HCT116 (cell line): ENCODE measurements at regions not wholly inside any gene's neighbourhood (a gene's known extent, or its start where the extent isn't known, plus 50 kb on each side); places are given as distances from the start of the nearest gene placed in this dataset.

Source experiments
- ATAC-seq: fragments of 200-7000 bp; cut with Tn5 transposase; 2 replicates; pipeline ENCODE4 v1.9.1; 2020; ENCODE audit warnings: mild to moderate bottlenecking, moderate library complexity
- BruUV-seq: library from RNA; stranded (reverse); fragments of 400-500 nt; replicated peaks from 2 replicates; lab custom pipeline; 2021; lab: Mats Ljungman, UMichigan
- CTCF ChIA-PET: fragments of 300-600 bp; sonication (Branson Sonifier 250); formaldehyde crosslinking; loops from one replicate; lab custom pipeline; 2021; ENCODE audit warnings: antibody characterized with exemption; lab: Charles Lee
- POLR2A ChIA-PET: fragments of 300-600, 350-600 bp; sonication (Branson Sonifier 250); formaldehyde crosslinking; loops from one replicate; lab custom pipeline; 2021; ENCODE audit warnings: antibody characterized with exemption; lab: Charles Lee
- RAD21 ChIA-PET, 2 experiments: fragments of 300-600 bp; sonication (Branson Sonifier 250); formaldehyde crosslinking; loops; one replicate each; lab custom pipeline; 2023; ENCODE audit warnings: low total read pairs in 2 of 2; ENCODE audit not compliant: uncharacterized antibody in 2 of 2, unreplicated experiment in 2 of 2, low non-redundant PET in 1 of 2; lab: Charles Lee
- DNase-seq: peaks from one replicate; pipeline ENCODE4 v3.0.0-alpha.2; 2010; ENCODE audit warnings: low read depth, low spot score
- H2AFZ ChIP-seq: fragments of 200-600 bp; shearing (Covaris generic), sonication (generic); 2 replicates; pipeline ENCODE4 v1.6.1; 2017; ENCODE audit warnings: low read depth, mixed run types, mixed read lengths, antibody characterized with exemption, low read length; ENCODE audit not compliant: poor library complexity, severe bottlenecking
- H3K27ac ChIP-seq: 2 replicates; pipeline ENCODE4 v1.5.1; 2012; ENCODE audit warnings: low read depth, low read length
- H3K27me3 ChIP-seq: fragments of 200-600 bp; sonication (generic); 2 replicates; pipeline ENCODE4 v1.6.1; 2016; ENCODE audit warnings: mixed run types, low read length, mixed read lengths; ENCODE audit not compliant: insufficient read depth
- H3K36me3 ChIP-seq, 2 experiments: fragments of 200-500 bp in 1 of 2; fragments of 200-600 bp in 1 of 2; sonication (Bioruptor generic) in 1 of 2; sonication (generic) in 1 of 2; 2 replicates each; pipeline versions ENCODE4 v1.5.1 to v1.6.1; 2014 to 2016; ENCODE audit warnings: low read length in 2 of 2, inconsistent platforms in 1 of 2, mixed read lengths in 1 of 2, mixed run types in 1 of 2; ENCODE audit not compliant: insufficient read depth in 2 of 2, control insufficient read depth in 1 of 2
- H3K4me1 ChIP-seq, 2 experiments: fragments of 200-600 bp in 1 of 2; sonication (generic) in 1 of 2; 2 replicates each; pipeline versions ENCODE4 v1.5.1 to v1.6.1; 2012 to 2017; ENCODE audit warnings: low read length in 2 of 2, inconsistent platforms in 1 of 2, mild to moderate bottlenecking in 1 of 2, mixed read lengths in 1 of 2, mixed run types in 1 of 2, moderate library complexity in 1 of 2; ENCODE audit not compliant: insufficient read depth in 2 of 2, control insufficient read depth in 1 of 2
- H3K4me2 ChIP-seq: fragments of 200-600 bp; sonication (generic); 2 replicates; pipeline ENCODE4 v1.6.1; 2017; ENCODE audit warnings: mixed run types, low read length, mixed read lengths
- H3K4me3 ChIP-seq, 2 experiments: fragments of 200-600 bp in 1 of 2; sonication (generic) in 1 of 2; replicated peaks in 1 of 2; 2 replicates each; pipeline ENCODE4 v1.5.1; 2011 to 2016; ENCODE audit warnings: low read length in 2 of 2, control low read depth in 1 of 2, low read depth in 1 of 2, mild to moderate bottlenecking in 1 of 2, mixed read lengths in 1 of 2, mixed run types in 1 of 2
- H3K79me2 ChIP-seq: fragments of 200-600 bp; sonication (generic); 2 replicates; pipeline ENCODE4 v1.6.1; 2017; ENCODE audit warnings: mild to moderate bottlenecking, mixed run types, low read length, moderate library complexity, mixed read lengths; ENCODE audit not compliant: insufficient read depth
- H3K9ac ChIP-seq: fragments of 200-600 bp; sonication (generic); 2 replicates; pipeline ENCODE4 v1.6.1; 2016; ENCODE audit warnings: low read length, mixed read lengths
- H3K9me2 ChIP-seq: fragments of 200-600 bp; sonication (generic), shearing (Covaris generic); 2 replicates; pipeline ENCODE4 v1.6.1; 2017; ENCODE audit warnings: mixed run types, mild to moderate bottlenecking, moderate library complexity; ENCODE audit not compliant: insufficient read depth
- H3K9me3 ChIP-seq, 2 experiments: fragments of 200-500 bp in 1 of 2; fragments of 200-600 bp in 1 of 2; sonication (Bioruptor generic) in 1 of 2; sonication (generic) in 1 of 2; 2 replicates each; pipeline ENCODE4 v1.6.1; 2014 to 2017; ENCODE audit warnings: low read length in 2 of 2, mixed read lengths in 2 of 2, inconsistent platforms in 1 of 2, low read depth in 1 of 2, mild to moderate bottlenecking in 1 of 2, mixed run types in 1 of 2, moderate library complexity in 1 of 2; ENCODE audit not compliant: control insufficient read depth in 1 of 2, insufficient read depth in 1 of 2
- H4K20me1 ChIP-seq: fragments of 200-600 bp; sonication (generic), shearing (Covaris generic); 2 replicates; pipeline ENCODE4 v1.6.1; 2017; ENCODE audit warnings: mixed run types, mild to moderate bottlenecking, moderate library complexity; ENCODE audit not compliant: insufficient read depth
- EGR1 ChIP-seq: IDR thresholded peaks from 2 replicates; pipeline ENCODE4 v1.6.1; 2012; ENCODE audit warnings: low read depth
- EZH2phosphoT487 ChIP-seq: fragments of 200-600 bp; IDR thresholded peaks from 2 replicates; pipeline ENCODE4 v1.6.1; 2018; ENCODE audit warnings: antibody characterized with exemption, borderline replicate concordance
- JUND ChIP-seq: IDR thresholded peaks from 2 replicates; pipeline ENCODE4 v1.6.1; 2012
- POLR2A ChIP-seq: IDR thresholded peaks from 2 replicates; pipeline ENCODE4 v1.7.0; 2011; ENCODE audit warnings: borderline replicate concordance; ENCODE audit not compliant: insufficient read depth, insufficient read length; ENCODE audit errors: extremely low read depth
- POLR2AphosphoS5 ChIP-seq: IDR thresholded peaks from 2 replicates; pipeline ENCODE4 v1.6.1; 2011; ENCODE audit warnings: mild to moderate bottlenecking, low read depth, low read length, moderate library complexity
- SIN3A ChIP-seq: IDR thresholded peaks from 2 replicates; pipeline ENCODE4 v1.6.1; 2012; ENCODE audit warnings: low read depth
- YY1 ChIP-seq: IDR thresholded peaks from 2 replicates; pipeline ENCODE4 v1.6.1; 2011; ENCODE audit warnings: low read length, low read depth, moderate library complexity, mild to moderate bottlenecking; ENCODE audit not compliant: insufficient replicate concordance; ENCODE audit errors: extremely low read depth
- ZFX ChIP-seq: fragments of 450-650 bp; IDR thresholded peaks from 2 replicates; pipeline ENCODE4 v1.6.1; 2017
- ZNF274 ChIP-seq: fragments of 200-500 bp; sonication (Bioruptor generic); IDR thresholded peaks from 2 replicates; pipeline ENCODE4 v1.6.1; 2014; ENCODE audit warnings: mild to moderate bottlenecking, low read depth, low read length, inconsistent platforms
- intact Hi-C: fragments of 100-400 bp; cut with micrococcal nuclease; formaldehyde crosslinking; loops from 2 replicates; pipeline ENCODE4 v1.10.0; 2022
- TF ChIP-seq, protein P1 (sequence below): IDR thresholded peaks from 2 replicates; pipeline ENCODE4 v1.6.1; 2012
- TF ChIP-seq, protein P2 (sequence below), 3 experiments: fragments of 200-600 bp in 1 of 3; sonication (generic) in 1 of 3; IDR thresholded peaks in 2 of 3; conservative IDR thresholded peaks in 1 of 3; 2 replicates each; pipeline ENCODE4 v1.5.1; 2012 to 2017; ENCODE audit warnings: low read depth in 2 of 3, low read length in 2 of 3, antibody characterized with exemption in 1 of 3, borderline replicate concordance in 1 of 3, control low read depth in 1 of 3, mild to moderate bottlenecking in 1 of 3, mixed read lengths in 1 of 3, mixed run types in 1 of 3, moderate library complexity in 1 of 3; ENCODE audit not compliant: insufficient read depth in 1 of 3

DNA sequence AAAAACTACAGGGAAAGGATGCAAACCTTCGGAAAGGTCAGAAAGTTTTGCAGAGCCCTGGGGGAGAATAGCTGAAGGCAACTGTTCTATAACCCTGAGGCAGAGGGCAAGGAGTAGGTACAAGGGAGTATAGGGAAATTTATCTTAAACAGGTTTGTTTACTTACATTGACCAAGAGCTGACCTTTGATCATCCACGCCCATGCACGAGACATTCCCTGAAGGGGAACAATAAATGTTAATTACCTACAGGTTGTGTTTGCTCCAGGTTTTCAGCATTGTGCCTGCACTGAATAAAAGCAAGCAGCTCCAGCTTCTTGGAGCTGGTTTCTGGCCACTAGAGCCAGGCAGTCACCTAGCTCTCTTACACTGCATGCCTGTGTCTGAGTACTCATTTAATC lies 524.5 kb upstream of the TGFBR2 start:
- intact Hi-C loops: no loop called here
- Histone ChIP-seq H3K4me2 (peak overlapping the region; percentile 47), H3K27ac (no peak overlapping the region), H2AFZ (peak overlapping the region; percentile 86), H3K36me3 (no peaks in the 10 kb centered on the region), H3K4me1 (peaks cover 2 to 8% of the 10 kb centered on the region in 2 experiments; a peak in 3 of 4 replicates), H3K79me2 (no peaks in the 10 kb centered on the region), H3K9me3 (no peaks in the 10 kb centered on the region)
- CTCF ChIA-PET: no interaction called here
- DNase-seq: no peak
- no TSS peak for BruUV-seq
- RAD21 ChIA-PET: no interaction called here
- TF ChIP-seq YY1: no peak
- TF ChIP-seq JUND: no peak
- no peak for TF ChIP-seq EZH2phosphoT487
- no peak for TF ChIP-seq SIN3A
- TF ChIP-seq POLR2A: no peak
- no peak for TF ChIP-seq ZFX
- TF ChIP-seq, protein P1, sequence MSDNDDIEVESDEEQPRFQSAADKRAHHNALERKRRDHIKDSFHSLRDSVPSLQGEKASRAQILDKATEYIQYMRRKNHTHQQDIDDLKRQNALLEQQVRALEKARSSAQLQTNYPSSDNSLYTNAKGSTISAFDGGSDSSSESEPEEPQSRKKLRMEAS: no peak
- TF ChIP-seq POLR2AphosphoS5: no peak
- TF ChIP-seq EGR1: no peak
- TF ChIP-seq, all 23 proteins: peak for 0
- no peaks in the 10 kb centered on the region for H3K9me2 ChIP-seq
- ATAC-seq: no peak; the same call in 1 of the 2 replicates
- H3K27me3 ChIP-seq: no peaks in the 10 kb centered on the region
- POLR2A ChIA-PET: no interaction called here
- no peaks in the 10 kb centered on the region for H4K20me1 ChIP-seq
- no peak overlapping the region for H3K9ac ChIP-seq
- H3K4me3 ChIP-seq: no peak overlapping the region

DNA sequence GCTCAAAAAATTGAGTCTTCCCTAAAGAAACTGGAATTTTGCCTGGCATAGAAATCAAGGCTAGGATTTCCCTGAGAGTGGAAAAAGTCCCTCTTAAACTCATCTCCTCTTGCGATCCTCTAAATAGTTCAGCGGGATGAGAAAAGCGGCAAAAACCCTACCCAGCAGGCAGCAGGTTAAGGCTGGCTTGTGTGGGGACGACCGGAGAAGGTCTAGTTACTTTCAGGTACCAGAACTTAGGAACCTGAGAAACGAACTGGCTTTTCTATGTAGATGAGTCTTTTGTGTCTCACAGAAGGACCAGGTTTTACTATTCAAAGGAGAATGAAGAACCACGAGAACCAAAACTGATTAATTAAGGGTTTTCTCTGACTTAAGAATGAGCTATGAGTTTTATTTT lies 523.7 kb upstream of the TGFBR2 start:
- intact Hi-C loops: no loop called here
- H4K20me1 ChIP-seq: no peaks in the 10 kb centered on the region
- H3K4me2 ChIP-seq: no peak overlapping the region
- TF ChIP-seq, protein P2, sequence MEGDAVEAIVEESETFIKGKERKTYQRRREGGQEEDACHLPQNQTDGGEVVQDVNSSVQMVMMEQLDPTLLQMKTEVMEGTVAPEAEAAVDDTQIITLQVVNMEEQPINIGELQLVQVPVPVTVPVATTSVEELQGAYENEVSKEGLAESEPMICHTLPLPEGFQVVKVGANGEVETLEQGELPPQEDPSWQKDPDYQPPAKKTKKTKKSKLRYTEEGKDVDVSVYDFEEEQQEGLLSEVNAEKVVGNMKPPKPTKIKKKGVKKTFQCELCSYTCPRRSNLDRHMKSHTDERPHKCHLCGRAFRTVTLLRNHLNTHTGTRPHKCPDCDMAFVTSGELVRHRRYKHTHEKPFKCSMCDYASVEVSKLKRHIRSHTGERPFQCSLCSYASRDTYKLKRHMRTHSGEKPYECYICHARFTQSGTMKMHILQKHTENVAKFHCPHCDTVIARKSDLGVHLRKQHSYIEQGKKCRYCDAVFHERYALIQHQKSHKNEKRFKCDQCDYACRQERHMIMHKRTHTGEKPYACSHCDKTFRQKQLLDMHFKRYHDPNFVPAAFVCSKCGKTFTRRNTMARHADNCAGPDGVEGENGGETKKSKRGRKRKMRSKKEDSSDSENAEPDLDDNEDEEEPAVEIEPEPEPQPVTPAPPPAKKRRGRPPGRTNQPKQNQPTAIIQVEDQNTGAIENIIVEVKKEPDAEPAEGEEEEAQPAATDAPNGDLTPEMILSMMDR (IDR thresholded peaks at IDR 0.05 in 2 of 3, conservative IDR thresholded peaks at IDR 0.05 in 1 of 3; ENCODE audit: borderline replicate concordance in 1 of 3, insufficient read depth in 1 of 3, low read depth in 2 of 3, low read length in 2 of 3): no peak
- TF ChIP-seq YY1 (no peak), POLR2AphosphoS5 (no peak), POLR2A (no peak), ZNF274 (no peak)
- no peak for DNase-seq
- ChIA-PET RAD21 (no interaction called here), POLR2A (no interaction called here), CTCF (no interaction called here)
- peaks cover 2 to 8% of the 10 kb centered on the region in 2 experiments; a peak in 3 of 4 replicates for H3K4me1 ChIP-seq
- H3K27me3 ChIP-seq: no peaks in the 10 kb centered on the region
- no peak overlapping the region for H3K27ac ChIP-seq
- H3K4me3 ChIP-seq: no peak overlapping the region
- H3K9ac ChIP-seq: no peak overlapping the region
- no peak for ATAC-seq
- H3K9me3 ChIP-seq: no peaks in the 10 kb centered on the region
- no TSS peak for BruUV-seq
- no peaks in the 10 kb centered on the region for H3K9me2 ChIP-seq
- H3K79me2 ChIP-seq: no peaks in the 10 kb centered on the region
- H2AFZ ChIP-seq: no peak overlapping the region
- no peaks in the 10 kb centered on the region for H3K36me3 ChIP-seq
